Tibial artery (tissue), 4 donors: ENCODE measurements at regions not wholly inside any gene's neighbourhood (a gene's known extent, or its start where the extent isn't known, plus 50 kb on each side); places are given as distances from the start of the nearest gene placed in this dataset.

Experiments used
- DNase-seq, 2 donors: peaks; one replicate each; pipeline ENCODE4 v3.0.0-alpha.2; 2019
- H3K27ac ChIP-seq, 2 donors: fragments of 200-600 bp; sonication (generic) in 1 of 2; 1 replicate in 1 of 2; 2 replicates in 1 of 2; pipeline ENCODE4 v1.5.1; 2018 to 2019; ENCODE audit warnings: mild to moderate bottlenecking in 1 of 2
- H3K27me3 ChIP-seq, 2 donors: fragments of 200-600 bp; sonication (generic) in 1 of 2; one replicate each; pipeline versions ENCODE4 v1.5.1 to v1.6.0; 2016 to 2019
- H3K36me3 ChIP-seq, 3 donors: fragments of 200-600 bp; sonication (generic) in 2 of 3; one replicate each; pipeline ENCODE4 v1.5.1; 2016 to 2019; ENCODE audit warnings: mild to moderate bottlenecking in 2 of 3
- H3K4me1 ChIP-seq, 4 donors: fragments of 200-600 bp; sonication (generic) in 2 of 4; 1 replicate in 3 of 4; 2 replicates in 1 of 4; pipeline ENCODE4 v1.5.1; 2016 to 2019
- H3K4me3 ChIP-seq, 2 donors: fragments of 200-600 bp; sonication (generic) in 1 of 2; 1 replicate in 1 of 2; 2 replicates in 1 of 2; pipeline ENCODE4 v1.5.1; 2018 to 2019; ENCODE audit warnings: mild to moderate bottlenecking in 2 of 2
- H3K9me3 ChIP-seq, 3 donors: fragments of 200-600 bp; sonication (generic) in 1 of 3; one replicate each; pipeline ENCODE4 v1.5.1; 2016 to 2019
- intact Hi-C: fragments of 100-400 bp; cut with DNase I; formaldehyde crosslinking; loops from one replicate; pipeline ENCODE4 v1.15.0; 2023; ENCODE audit warnings: low total_unique reads
- TF ChIP-seq, protein P1 (sequence below), 2 experiments: fragments of 200-600 bp in 1 of 2; fragments of 450-650 bp in 1 of 2; IDR thresholded peaks; one replicate each; pipeline ENCODE4 v1.5.1; 2017 to 2019; ENCODE audit warnings: antibody characterized with exemption in 2 of 2, mild to moderate bottlenecking in 1 of 2, moderate library complexity in 1 of 2

DNA sequence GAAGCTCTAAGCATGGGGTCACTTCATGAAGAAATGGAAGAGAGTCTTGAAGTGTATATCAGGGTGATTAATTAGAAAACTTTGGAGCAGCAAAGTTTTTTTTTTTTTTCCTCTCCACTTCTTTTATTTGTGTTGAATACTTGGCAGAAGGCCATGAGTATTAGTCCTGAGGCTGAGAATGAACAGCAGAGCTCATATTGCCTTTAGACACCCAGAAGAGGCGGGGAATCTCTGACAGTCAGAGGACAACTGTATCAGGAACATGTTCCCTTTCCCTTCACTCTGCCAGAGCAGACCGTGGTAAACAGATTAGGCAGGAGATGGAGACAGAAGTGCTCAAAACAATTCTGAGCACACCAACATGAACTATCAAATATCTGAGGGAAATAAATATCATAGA lies 300.9 kb downstream of the FAM47A start:
- H3K36me3 ChIP-seq, result no peaks in the 10 kb centered on the region
- intact Hi-C loops, result no loop called here
- H3K27ac ChIP-seq, result no peak overlapping the region
- H3K9me3 ChIP-seq, result no peaks in the 10 kb centered on the region
- DNase-seq, result no peak
- H3K4me1 ChIP-seq, result no peaks in the 10 kb centered on the region
- no peaks in the 10 kb centered on the region for H3K27me3 ChIP-seq
- TF ChIP-seq, protein P1, sequence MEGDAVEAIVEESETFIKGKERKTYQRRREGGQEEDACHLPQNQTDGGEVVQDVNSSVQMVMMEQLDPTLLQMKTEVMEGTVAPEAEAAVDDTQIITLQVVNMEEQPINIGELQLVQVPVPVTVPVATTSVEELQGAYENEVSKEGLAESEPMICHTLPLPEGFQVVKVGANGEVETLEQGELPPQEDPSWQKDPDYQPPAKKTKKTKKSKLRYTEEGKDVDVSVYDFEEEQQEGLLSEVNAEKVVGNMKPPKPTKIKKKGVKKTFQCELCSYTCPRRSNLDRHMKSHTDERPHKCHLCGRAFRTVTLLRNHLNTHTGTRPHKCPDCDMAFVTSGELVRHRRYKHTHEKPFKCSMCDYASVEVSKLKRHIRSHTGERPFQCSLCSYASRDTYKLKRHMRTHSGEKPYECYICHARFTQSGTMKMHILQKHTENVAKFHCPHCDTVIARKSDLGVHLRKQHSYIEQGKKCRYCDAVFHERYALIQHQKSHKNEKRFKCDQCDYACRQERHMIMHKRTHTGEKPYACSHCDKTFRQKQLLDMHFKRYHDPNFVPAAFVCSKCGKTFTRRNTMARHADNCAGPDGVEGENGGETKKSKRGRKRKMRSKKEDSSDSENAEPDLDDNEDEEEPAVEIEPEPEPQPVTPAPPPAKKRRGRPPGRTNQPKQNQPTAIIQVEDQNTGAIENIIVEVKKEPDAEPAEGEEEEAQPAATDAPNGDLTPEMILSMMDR (IDR thresholded peaks at IDR 0.05), result no peak
- H3K4me3 ChIP-seq, result no peak overlapping the region

GRCh38 chrX:33817266-33817665 lies 314.8 kb downstream of the FAM47A start:
- Histone ChIP-seq H3K4me3 (no peak overlapping the region), H3K9me3 (no peaks in the 10 kb centered on the region), H3K4me1 (no peaks in the 10 kb centered on the region), H3K36me3 (no peaks in the 10 kb centered on the region), H3K27me3 (no peaks in the 10 kb centered on the region), H3K27ac (no peak overlapping the region)
- TF ChIP-seq, protein P1 (IDR thresholded peaks at IDR 0.05), result no peak
- no peak for DNase-seq
- intact Hi-C loops, result no loop called here

DNA sequence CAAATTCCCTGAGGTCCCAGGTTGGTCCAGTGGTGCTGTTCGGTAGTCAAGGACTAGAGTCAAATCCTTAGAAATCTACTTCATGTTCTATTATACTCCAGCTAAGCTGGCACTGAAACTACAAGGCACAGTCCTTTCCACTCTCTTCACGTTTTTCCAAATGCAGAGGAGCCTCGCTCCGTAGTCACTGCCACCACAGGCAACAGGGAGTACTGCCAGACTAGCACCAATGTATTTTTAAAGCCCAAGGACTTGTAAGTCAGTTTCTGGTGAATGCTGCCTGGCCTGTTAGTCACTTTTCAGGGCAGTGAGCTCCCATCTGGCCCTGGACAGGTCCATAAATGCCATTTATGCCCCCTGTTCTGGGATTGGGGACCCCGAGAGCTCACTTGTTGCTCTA lies 323.5 kb downstream of the FAM47A start:
- DNase-seq, result no peak
- H3K27me3 ChIP-seq, result no peaks in the 10 kb centered on the region
- TF ChIP-seq, protein P1 (IDR thresholded peaks at IDR 0.05), result no peak
- H3K36me3 ChIP-seq, result no peaks in the 10 kb centered on the region
- H3K27ac ChIP-seq, result no peak overlapping the region
- intact Hi-C loops, result no loop called here
- no peaks in the 10 kb centered on the region for H3K4me1 ChIP-seq
- H3K4me3 ChIP-seq, result no peak overlapping the region
- peaks cover 0 to 6% (median 0%) of the 10 kb centered on the region in 3 donors for H3K9me3 ChIP-seq

DNA sequence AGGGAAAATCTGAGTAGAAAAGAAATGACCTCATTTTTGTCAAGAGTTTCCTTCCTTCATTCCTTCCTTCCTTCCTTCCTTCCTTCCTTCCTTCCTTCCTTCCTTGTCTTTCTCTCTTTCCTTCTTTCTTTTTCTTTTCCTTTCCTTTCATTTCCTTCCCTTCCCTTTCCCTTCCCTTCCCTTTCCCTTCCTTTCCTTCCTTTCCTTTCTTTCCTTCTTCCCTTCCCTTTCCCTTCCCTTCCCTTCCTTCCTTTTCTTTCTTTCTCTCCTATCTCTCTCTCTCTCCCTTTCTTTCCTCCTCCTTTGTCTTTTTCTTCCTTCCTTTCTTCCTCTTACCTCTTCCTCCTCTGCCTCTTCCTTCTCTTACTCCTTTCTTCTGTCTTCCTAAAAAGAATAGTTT lies 347.6 kb downstream of the FAM47A start:
- H3K4me3 ChIP-seq, result no peak overlapping the region
- no peaks in the 10 kb centered on the region for H3K9me3 ChIP-seq
- H3K27ac ChIP-seq, result no peak overlapping the region
- no peaks in the 10 kb centered on the region for H3K36me3 ChIP-seq
- no peaks in the 10 kb centered on the region for H3K4me1 ChIP-seq
- DNase-seq, result no peak
- intact Hi-C loops, result no loop called here
- TF ChIP-seq, protein P1 (IDR thresholded peaks at IDR 0.05), result no peak
- no peaks in the 10 kb centered on the region for H3K27me3 ChIP-seq

GRCh38 chrX:33741807-33742206 lies 390.3 kb downstream of the FAM47A start:
- intact Hi-C loops, result no loop called here
- Histone ChIP-seq H3K4me1 (no peaks in the 10 kb centered on the region), H3K27ac (no peak overlapping the region), H3K4me3 (no peak overlapping the region), H3K36me3 (no peaks in the 10 kb centered on the region), H3K9me3 (no peaks in the 10 kb centered on the region), H3K27me3 (no peaks in the 10 kb centered on the region)
- no peak for DNase-seq
- TF ChIP-seq, protein P1 (IDR thresholded peaks at IDR 0.05), result no peak

GRCh38 chrX:33735182-33735581 lies 396.9 kb downstream of the FAM47A start:
- Histone ChIP-seq H3K27ac (no peak overlapping the region), H3K36me3 (no peaks in the 10 kb centered on the region), H3K9me3 (no peaks in the 10 kb centered on the region), H3K4me1 (no peaks in the 10 kb centered on the region), H3K4me3 (no peak overlapping the region), H3K27me3 (no peaks in the 10 kb centered on the region)
- TF ChIP-seq, protein P1 (IDR thresholded peaks at IDR 0.05), result no peak
- intact Hi-C loops, result no loop called here
- DNase-seq, result no peak
